ENCODE measurements at regions not wholly inside any gene's neighbourhood (a gene's known extent, or its start where the extent isn't known, plus 50 kb on each side); places are given as distances from the start of the nearest gene placed in this dataset. TPM values are rescaled to one million over a fixed set of nuclear protein-coding genes. Genes with fewer than 3 reads are reported as not detected.

DNA sequence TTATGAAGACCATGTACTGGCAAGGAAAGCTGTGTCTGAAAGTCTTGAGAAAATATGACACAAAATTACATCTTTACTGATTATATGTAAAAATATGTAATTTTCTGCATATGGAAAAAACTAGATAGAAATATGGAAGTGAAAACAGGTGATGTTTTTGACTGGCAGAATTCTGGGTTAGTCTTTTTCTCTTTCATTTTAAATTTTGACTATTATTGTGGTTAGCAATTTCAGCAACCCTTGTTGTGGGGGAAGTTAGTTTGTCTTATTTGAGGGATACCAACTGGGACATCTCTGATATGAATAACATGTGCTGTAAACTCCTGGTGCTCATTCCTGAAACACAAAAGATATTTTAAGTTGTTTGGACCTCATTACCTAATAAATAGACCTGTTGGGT is 49.9 kb upstream of the CPEB2 start:
- DNase-seq (ENCODE audit: low read depth in 1 of 2, low spot score in 2 of 2): no peak
- H4K5ac ChIP-seq (ENCODE audit: insufficient read length, low read depth, low read length): no peak overlapping the region
- H2BK5ac ChIP-seq (ENCODE audit: low read depth, low read length): no peak overlapping the region
- H2AFZ ChIP-seq (ENCODE audit: low read length): no peak overlapping the region
- H2AK5ac ChIP-seq (ENCODE audit: low read depth, low read length): no peak overlapping the region
- CTCF ChIA-PET (ENCODE audit: partially characterized antibody): no interaction called here
- no peak overlapping the region for H2BK20ac ChIP-seq (ENCODE audit: low read length)
- no peak overlapping the region for H3K27ac ChIP-seq (ENCODE audit: low read depth, low read length)
- no peak for TF ChIP-seq NANOG (IDR thresholded peaks at IDR 0.05; ENCODE audit: insufficient read depth, low read depth, low read length, poor library complexity, severe bottlenecking)
- H3K4ac ChIP-seq (replicated peaks; ENCODE audit: insufficient read length, low read depth, low read length): no peak overlapping the region
- H3K4me3 ChIP-seq (ENCODE audit: extremely low read depth in 1 of 4, insufficient read depth in 2 of 4, low read depth in 3 of 4, low read length in 4 of 4): no peak overlapping the region
- H4K20me1 ChIP-seq (replicated peaks in 1 of 2; ENCODE audit: control insufficient read depth in 1 of 2, insufficient read depth in 2 of 2, low read length in 2 of 2): no peaks in the 10 kb centered on the region
- no peaks in the 10 kb centered on the region for H3K9me3 ChIP-seq (ENCODE audit: insufficient read depth in 2 of 2, low read depth in 1 of 2, low read length in 1 of 2)
- H4K91ac ChIP-seq (replicated peaks; ENCODE audit: insufficient read length, low read length): no peak overlapping the region
- no peak overlapping the region for H2BK12ac ChIP-seq (ENCODE audit: low read depth, low read length)
- no peaks in the 10 kb centered on the region for H3K4me1 ChIP-seq (replicated peaks in 1 of 4; ENCODE audit: control insufficient read depth in 3 of 4, insufficient read depth in 4 of 4, low read length in 3 of 4)
- no peak overlapping the region for H3K9ac ChIP-seq (replicated peaks in 1 of 4; ENCODE audit: extremely low read depth in 1 of 4, low read depth in 3 of 4, low read length in 3 of 4)
- no peak for FAIRE-seq
- no peak overlapping the region for H3K56ac ChIP-seq (replicated peaks; ENCODE audit: insufficient read length, low read depth, low read length)
- H3K79me1 ChIP-seq (ENCODE audit: low read depth, low read length): no peaks in the 10 kb centered on the region
- H3K23ac ChIP-seq (ENCODE audit: insufficient read length): no peak overlapping the region
- no peaks in the 10 kb centered on the region for H3K79me2 ChIP-seq (ENCODE audit: control insufficient read depth in 1 of 2, insufficient read depth in 2 of 2, low read length in 2 of 2)
- H3K23me2 ChIP-seq (ENCODE audit: low read depth, low read length): no peaks in the 10 kb centered on the region
- no peaks in the 10 kb centered on the region for H3K36me3 ChIP-seq (ENCODE audit: control insufficient read depth in 2 of 4, insufficient read depth in 4 of 4, low read length in 3 of 4)
- POLR2A ChIA-PET (ENCODE audit: partially characterized antibody): no interaction called here
- no peak overlapping the region for H2BK15ac ChIP-seq (ENCODE audit: low read length)
- no peak overlapping the region for H3K18ac ChIP-seq (ENCODE audit: extremely low read depth, low read length)
- H3K27me3 ChIP-seq (replicated peaks in 1 of 4; ENCODE audit: control insufficient read depth in 3 of 4, extremely low read depth in 1 of 4, insufficient read depth in 3 of 4, low read length in 3 of 4): no peaks in the 10 kb centered on the region
- H2BK120ac ChIP-seq (replicated peaks; ENCODE audit: low read depth, low read length): no peak overlapping the region
- no peak overlapping the region for H4K8ac ChIP-seq (ENCODE audit: extremely low read depth, insufficient read depth, low read length)
- no peak overlapping the region for H3K4me2 ChIP-seq (ENCODE audit: insufficient read depth in 1 of 2, low read depth in 2 of 2, low read length in 2 of 2)
- H3K14ac ChIP-seq (ENCODE audit: insufficient read length): no peak overlapping the region

Small RNA genes lying in the stretch of these regions (small RNA-seq; reads per million reads assigned to genes)
- gene RF00092 (ENCODE audit: insufficient read depth): not detected

Data from H1 (cell line).